Activated CD4-positive, alpha-beta T cell treated with anti-CD3 and anti-CD28 coated beads, Interleukin-2, amount 50 U/mL, for 1 hour (primary cell): ENCODE measurements at regions not wholly inside any gene's neighbourhood (a gene's known extent, or its start where the extent isn't known, plus 50 kb on each side); places are given as distances from the start of the nearest gene placed in this dataset.

Experiments used
- DNase-seq: peaks from one replicate; pipeline ENCODE4 v3.0.0-alpha.2; 2020

GRCh38 chr1:209250861-209251636 is 332.5 kb upstream of the CAMK1G start:
- no peak for DNase-seq

GRCh38 chr1:209256766-209257350 is 326.7 kb upstream of the CAMK1G start:
- no peak for DNase-seq

GRCh38 chr1:209257454-209257853 is 326.1 kb upstream of the CAMK1G start:
- no peak for DNase-seq

- DNase-seq: no peak
Observed at GRCh38 chr1:209260136-209260535, 323.4 kb upstream of the CAMK1G start.

- no peak for DNase-seq
Observed at GRCh38 chr1:209262631-209263030, 320.9 kb upstream of the CAMK1G start.

- DNase-seq: no peak
Observed at GRCh38 chr1:209265301-209265700, 318.2 kb upstream of the CAMK1G start.

GRCh38 chr1:209266590-209267205 is 316.8 kb upstream of the CAMK1G start:
- no peak for DNase-seq

- DNase-seq: no peak
Observed at GRCh38 chr1:209267968-209268367, 315.5 kb upstream of the CAMK1G start.

- DNase-seq: no peak
Observed at GRCh38 chr1:209268479-209268878, 315.0 kb upstream of the CAMK1G start.

GRCh38 chr1:209276321-209276720 is 307.2 kb upstream of the CAMK1G start:
- no peak for DNase-seq

GRCh38 chr1:209277662-209278061 is 305.9 kb upstream of the CAMK1G start:
- no peak for DNase-seq

GRCh38 chr1:209291715-209292114 is 291.8 kb upstream of the CAMK1G start:
- no peak for DNase-seq

GRCh38 chr1:209302779-209303568 is 280.5 kb upstream of the CAMK1G start:
- DNase-seq: no peak

GRCh38 chr1:209304166-209304565 is 279.3 kb upstream of the CAMK1G start:
- no peak for DNase-seq

GRCh38 chr1:209305221-209305954 is 278.1 kb upstream of the CAMK1G start:
- DNase-seq: no peak

GRCh38 chr1:209307846-209308245 is 275.7 kb upstream of the CAMK1G start:
- no peak for DNase-seq

- DNase-seq: no peak
Observed at GRCh38 chr1:209309198-209309597, 274.3 kb upstream of the CAMK1G start.

GRCh38 chr1:209311770-209312169 is 271.7 kb upstream of the CAMK1G start:
- no peak for DNase-seq

- no peak for DNase-seq
Observed at GRCh38 chr1:209316929-209317328, 266.6 kb upstream of the CAMK1G start.

GRCh38 chr1:209318181-209319056 is 265.1 kb upstream of the CAMK1G start:
- no peak for DNase-seq

GRCh38 chr1:209319057-209319432 is 264.5 kb upstream of the CAMK1G start:
- DNase-seq: no peak

GRCh38 chr1:209319549-209319948 is 264.0 kb upstream of the CAMK1G start:
- DNase-seq: no peak
